ENCODE measurements at regions not wholly inside any gene's neighbourhood (a gene's known extent, or its start where the extent isn't known, plus 50 kb on each side); places are given as distances from the start of the nearest gene placed in this dataset.

GRCh38 chr4:74534121-74534520 is 89.2 kb downstream of the AREG start:
- TF ChIP-seq POLR2A (IDR thresholded peaks at IDR 0.05) (no peak), CTCF (IDR thresholded peaks at IDR 0.05) (no peak), POLR2AphosphoS5 (IDR thresholded peaks at IDR 0.05; ENCODE audit: insufficient read depth in 1 of 2, low read depth in 1 of 2) (no peak)
